Thyroid gland (tissue), 4 donors: ENCODE measurements at regions not wholly inside any gene's neighbourhood (a gene's known extent, or its start where the extent isn't known, plus 50 kb on each side); places are given as distances from the start of the nearest gene placed in this dataset.
"Not testable (repeated sequence)": the region's sequence is repeated elsewhere in the genome, so short reads cannot be mapped to it uniquely, and the experiment has no call there.

Source experiments
- DNase-seq, 2 donors: peaks; one replicate each; pipeline ENCODE4 v3.0.0-alpha.2; 2019
- H3K27ac ChIP-seq, 3 donors: fragments of 200-600 bp; sonication (generic); 1 replicate in 2 of 3; 2 replicates in 1 of 3; pipeline ENCODE4 v1.5.1; 2016 to 2019; ENCODE audit warnings: mild to moderate bottlenecking in 1 of 3, moderate library complexity in 1 of 3
- H3K27me3 ChIP-seq: fragments of 200-600 bp; sonication (generic); one replicate; pipeline ENCODE4 v1.5.1; 2019
- H3K36me3 ChIP-seq, 2 donors: fragments of 200-600 bp; sonication (generic); one replicate each; pipeline ENCODE4 v1.5.1; 2016 to 2019
- H3K4me1 ChIP-seq, 2 donors: fragments of 200-600 bp; sonication (generic); one replicate each; pipeline ENCODE4 v1.5.1; 2017 to 2019
- H3K4me3 ChIP-seq, 3 donors: fragments of 200-600 bp; sonication (generic); replicated peaks in 1 of 3; 1 replicate in 2 of 3; 2 replicates in 1 of 3; pipeline ENCODE4 v1.5.1; 2016; ENCODE audit warnings: mild to moderate bottlenecking in 1 of 3
- H3K9me3 ChIP-seq: fragments of 200-600 bp; sonication (generic); one replicate; pipeline ENCODE4 v1.5.1; 2017
- POLR2A ChIP-seq, 2 donors: fragments of 450-650 bp; IDR thresholded peaks; one replicate each; pipeline ENCODE4 v1.6.1; 2017; ENCODE audit warnings: antibody characterized with exemption in 2 of 2, mild to moderate bottlenecking in 2 of 2, moderate library complexity in 1 of 2
- WGBS, 2 donors: methylation state at CpG; one replicate each; pipeline ENCODE4 v1.1.5; 2017; 5-methylcytosine and 5-hydroxymethylcytosine counted together
- intact Hi-C: fragments of 100-400 bp; cut with DNase I; formaldehyde crosslinking; loops from one replicate; pipeline ENCODE4 v1.15.1; 2023
- TF ChIP-seq, protein P1 (sequence below), 6 experiments: fragments of 200-600 bp in 3 of 6; fragments of 450-650 bp in 3 of 6; sonication (generic) in 3 of 6; IDR thresholded peaks; one replicate each; pipeline ENCODE4 v1.5.1; 2016 to 2019; ENCODE audit warnings: antibody characterized with exemption in 6 of 6, mild to moderate bottlenecking in 2 of 6, inconsistent platforms in 1 of 6, moderate library complexity in 1 of 6

DNA sequence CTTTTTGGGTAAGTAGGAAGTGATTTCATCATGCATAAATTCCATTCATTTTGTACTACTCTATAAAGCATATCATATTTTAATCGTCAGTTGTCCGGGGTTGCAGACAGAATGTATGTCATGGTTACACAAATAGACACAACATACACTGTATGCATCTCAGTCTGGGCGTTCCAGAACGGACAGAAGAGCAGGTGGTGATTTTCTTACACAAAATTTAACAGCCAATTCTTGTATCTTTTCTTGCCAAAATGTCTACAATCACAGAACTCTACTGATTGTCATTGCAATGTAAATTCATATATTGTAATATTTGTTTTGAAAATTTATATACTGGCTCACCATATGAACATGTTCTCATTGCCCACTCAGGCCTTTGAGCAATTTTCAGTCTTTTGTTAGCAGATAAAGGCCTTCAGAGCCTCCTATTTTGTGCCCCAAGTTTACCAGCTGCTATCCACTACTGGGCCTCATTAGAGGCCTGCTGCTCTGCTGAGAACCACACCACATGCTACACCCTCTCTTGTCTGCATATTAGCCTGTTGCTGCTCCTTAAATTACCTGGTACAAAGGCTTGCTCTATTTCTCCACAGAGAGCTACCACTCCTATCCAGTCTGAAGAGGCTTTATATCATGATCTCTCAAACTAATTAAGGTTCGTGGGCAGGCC is 61.5 kb downstream of the PRDM13 start:
- Histone ChIP-seq H3K36me3 (no peaks in the 10 kb centered on the region), H3K4me1 (no peaks in the 10 kb centered on the region), H3K4me3 (no peak overlapping the region), H3K27ac (no peak overlapping the region), H3K9me3 (no peaks in the 10 kb centered on the region), H3K27me3 (no peaks in the 10 kb centered on the region)
- DNase-seq, result no peak
- WGBS, 2 donors, result 65 to 91% methylated on average over 5 of the region's 5 CpGs
- TF ChIP-seq, protein P1, sequence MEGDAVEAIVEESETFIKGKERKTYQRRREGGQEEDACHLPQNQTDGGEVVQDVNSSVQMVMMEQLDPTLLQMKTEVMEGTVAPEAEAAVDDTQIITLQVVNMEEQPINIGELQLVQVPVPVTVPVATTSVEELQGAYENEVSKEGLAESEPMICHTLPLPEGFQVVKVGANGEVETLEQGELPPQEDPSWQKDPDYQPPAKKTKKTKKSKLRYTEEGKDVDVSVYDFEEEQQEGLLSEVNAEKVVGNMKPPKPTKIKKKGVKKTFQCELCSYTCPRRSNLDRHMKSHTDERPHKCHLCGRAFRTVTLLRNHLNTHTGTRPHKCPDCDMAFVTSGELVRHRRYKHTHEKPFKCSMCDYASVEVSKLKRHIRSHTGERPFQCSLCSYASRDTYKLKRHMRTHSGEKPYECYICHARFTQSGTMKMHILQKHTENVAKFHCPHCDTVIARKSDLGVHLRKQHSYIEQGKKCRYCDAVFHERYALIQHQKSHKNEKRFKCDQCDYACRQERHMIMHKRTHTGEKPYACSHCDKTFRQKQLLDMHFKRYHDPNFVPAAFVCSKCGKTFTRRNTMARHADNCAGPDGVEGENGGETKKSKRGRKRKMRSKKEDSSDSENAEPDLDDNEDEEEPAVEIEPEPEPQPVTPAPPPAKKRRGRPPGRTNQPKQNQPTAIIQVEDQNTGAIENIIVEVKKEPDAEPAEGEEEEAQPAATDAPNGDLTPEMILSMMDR (IDR thresholded peaks at IDR 0.05), result no peak
- no peak for TF ChIP-seq POLR2A (IDR thresholded peaks at IDR 0.05)
- intact Hi-C loops, result no loop called here

DNA sequence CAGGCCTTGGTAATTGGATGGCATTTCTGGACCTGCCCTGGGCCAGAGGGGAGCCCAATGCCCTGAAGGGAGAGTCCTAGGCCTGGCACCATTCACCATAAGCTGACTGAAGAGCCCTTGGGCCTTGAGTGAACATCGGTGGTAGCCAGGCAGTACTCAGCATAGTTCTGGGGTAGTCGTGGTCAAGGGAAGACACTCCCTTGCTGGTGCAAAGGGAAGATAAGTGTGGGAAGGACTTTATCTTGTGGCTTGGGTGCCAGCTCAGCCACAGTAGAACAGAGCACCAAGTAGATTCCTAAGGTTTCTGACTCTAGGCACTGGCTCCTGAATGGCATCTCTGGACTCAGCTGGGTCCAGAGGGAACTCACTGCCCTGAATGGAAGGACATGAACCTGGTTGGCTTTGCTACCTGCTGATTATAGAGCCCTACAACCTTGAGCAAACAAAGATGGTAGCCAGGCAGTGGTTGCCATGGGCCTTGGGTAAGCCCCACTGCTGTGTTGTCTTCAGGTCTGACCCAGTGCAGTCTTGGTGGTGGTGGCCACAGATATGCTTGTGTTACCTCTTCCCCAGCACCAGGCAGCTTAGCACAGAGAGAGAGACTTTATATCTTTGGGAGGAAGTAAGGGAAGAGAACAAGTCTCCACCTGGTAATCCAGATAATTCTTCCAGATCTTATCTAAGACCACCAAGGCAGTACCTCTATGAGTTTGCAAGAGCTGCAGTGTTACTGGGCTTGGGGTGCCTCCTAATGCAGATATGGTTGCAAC is 83.5 kb downstream of the PRDM13 start:
- Histone ChIP-seq H3K4me3 (no peak overlapping the region), H3K27ac (no peak overlapping the region), H3K4me1 (no peaks in the 10 kb centered on the region), H3K27me3 (no peaks in the 10 kb centered on the region), H3K36me3 (no peaks in the 10 kb centered on the region), H3K9me3 (no peaks in the 10 kb centered on the region)
- no peak for DNase-seq
- intact Hi-C loops, result no loop called here
- TF ChIP-seq, protein P1 (IDR thresholded peaks at IDR 0.05), result no peak
- TF ChIP-seq POLR2A (IDR thresholded peaks at IDR 0.05), result no peak
- WGBS, 2 donors, result 90 to 93% methylated on average over 2 of the region's 2 CpGs

DNA sequence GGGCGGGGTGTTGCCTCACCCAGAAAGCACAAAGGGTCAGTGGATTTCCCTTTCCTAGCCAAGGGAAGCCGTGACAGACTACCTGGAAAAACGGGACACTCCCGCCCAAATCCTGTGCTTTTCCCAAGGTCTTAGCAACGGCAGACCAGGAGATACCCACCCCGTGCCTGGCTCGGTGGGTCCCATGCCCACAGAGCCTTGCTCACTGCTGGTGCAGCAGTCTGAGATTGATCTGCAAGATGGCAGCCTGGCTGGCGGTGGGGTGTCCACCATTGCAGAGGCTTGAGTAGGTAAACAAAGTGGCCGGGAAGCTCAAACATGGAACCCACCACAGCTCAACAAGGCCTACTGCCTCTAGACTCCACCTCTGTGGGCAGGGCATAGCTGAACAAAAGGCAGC is 95.7 kb downstream of the PRDM13 start:
- intact Hi-C loops, H3K27me3 ChIP-seq, H3K36me3 ChIP-seq, H3K4me1 ChIP-seq, H3K9me3 ChIP-seq, H3K4me3 ChIP-seq, DNase-seq, H3K27ac ChIP-seq: not testable (repeated sequence)
- WGBS, 2 donors, result 88 to 91% methylated on average over 2 to 4 of the region's 9 CpGs

DNA sequence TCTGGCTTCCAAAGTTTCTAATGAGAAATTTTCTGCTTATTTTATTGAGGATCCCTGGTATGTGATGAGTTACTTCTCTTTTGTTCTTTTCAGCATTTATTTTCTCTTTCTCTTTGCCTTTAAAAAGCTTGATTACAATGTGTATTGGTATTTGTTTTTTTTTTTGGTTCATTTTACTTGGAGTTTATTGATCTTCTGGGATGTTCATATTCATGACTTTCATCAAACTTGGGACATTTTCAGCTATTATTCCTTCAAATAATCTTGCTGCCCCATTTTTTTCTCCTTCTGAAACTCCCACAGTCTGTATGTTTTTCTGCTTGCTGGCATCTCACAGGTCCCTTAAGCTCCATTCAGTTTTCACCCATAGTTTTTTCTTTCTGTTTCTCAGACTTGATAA is 102.4 kb downstream of the PRDM13 start:
- intact Hi-C loops, result no loop called here
- TF ChIP-seq, protein P1 (IDR thresholded peaks at IDR 0.05), result no peak
- no peak for TF ChIP-seq POLR2A (IDR thresholded peaks at IDR 0.05)

DNA sequence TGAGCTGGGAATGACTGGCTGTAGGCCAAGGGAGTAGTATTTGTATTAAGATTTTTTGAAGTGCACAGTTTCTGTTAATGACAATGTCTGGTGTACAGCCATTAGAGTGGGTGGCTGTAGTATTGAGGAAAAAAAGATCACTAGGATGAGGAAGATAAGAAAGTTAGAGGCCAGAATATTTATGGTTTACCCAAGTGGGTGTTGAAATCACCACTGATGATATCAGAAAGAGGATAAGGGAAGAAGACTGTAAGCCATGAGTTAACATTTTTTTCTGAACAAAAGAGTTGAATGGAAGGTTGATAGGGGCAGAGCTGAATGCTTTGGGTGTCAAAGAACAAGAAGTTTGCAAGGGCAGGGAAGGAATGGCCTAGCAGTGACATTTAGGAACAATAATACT is 104.7 kb downstream of the PRDM13 start:
- no peaks in the 10 kb centered on the region for H3K27me3 ChIP-seq
- H3K9me3 ChIP-seq, result no peaks in the 10 kb centered on the region
- DNase-seq, result no peak
- no peak for TF ChIP-seq POLR2A (IDR thresholded peaks at IDR 0.05)
- TF ChIP-seq, protein P1 (IDR thresholded peaks at IDR 0.05), result no peak
- no peak overlapping the region for H3K4me3 ChIP-seq
- no peaks in the 10 kb centered on the region for H3K4me1 ChIP-seq
- no peaks in the 10 kb centered on the region for H3K36me3 ChIP-seq
- no peak overlapping the region for H3K27ac ChIP-seq
- intact Hi-C loops, result no loop called here

More for the DNA sequence above, 102.4 kb downstream of the PRDM13 start:
- H3K27me3 ChIP-seq, result no peaks in the 10 kb centered on the region
- H3K36me3 ChIP-seq, result no peaks in the 10 kb centered on the region
- H3K27ac ChIP-seq, result no peak overlapping the region
- no peak for DNase-seq
- H3K4me3 ChIP-seq, result no peak overlapping the region
- no peaks in the 10 kb centered on the region for H3K9me3 ChIP-seq
- H3K4me1 ChIP-seq, result no peaks in the 10 kb centered on the region
